HepG2 (cell line): ENCODE measurements at regions not wholly inside any gene's neighbourhood (a gene's known extent, or its start where the extent isn't known, plus 50 kb on each side); places are given as distances from the start of the nearest gene placed in this dataset.

Source experiments
- ATAC-seq: fragments of 200-7000 bp; cut with Tn5 transposase; 3 replicates; pipeline ENCODE4 v1.9.1; 2020; ENCODE audit warnings: mild to moderate bottlenecking, moderate library complexity
- BruUV-seq: library from RNA; stranded (reverse); fragments of 400-500 nt; replicated peaks from 2 replicates; lab custom pipeline; 2021; lab: Mats Ljungman, UMichigan
- CTCF ChIA-PET: fragments of 300-600 bp; formaldehyde crosslinking; extraction: SDS; loops from one replicate; lab custom pipeline; 2021; ENCODE audit warnings: low total read pairs, inconsistent platforms, low intra/inter-chr PET ratio; lab: Yijun Ruan, JAX
- POLR2A ChIA-PET: fragments of 350-600 bp; sonication (Branson Sonifier 250); formaldehyde crosslinking; loops from one replicate; lab custom pipeline; 2020; ENCODE audit warnings: antibody characterized with exemption, inconsistent platforms; lab: Yijun Ruan, JAX
- DNase-seq: peaks from one replicate; pipeline ENCODE4 v3.0.0-alpha.2; 2015; ENCODE audit warnings: low spot score
- FAIRE-seq: peaks from 3 replicates; lab custom pipeline; 2011; peaks lifted over from hg19 to GRCh38; lab: Jason Lieb, UNC
- H2AFZ ChIP-seq: one replicate; pipeline ENCODE4 v1.6.1; 2011; ENCODE audit warnings: low read length, inconsistent platforms
- H3K27ac ChIP-seq: fragments of 300-600 bp; 3 replicates; pipeline ENCODE4 v1.8.0; 2011; ENCODE audit warnings: mixed run types, mild to moderate bottlenecking, mixed read lengths, low read length, inconsistent platforms; ENCODE audit not compliant: insufficient read depth; ENCODE audit errors: extremely low read length
- H3K27me3 ChIP-seq, 2 experiments: fragments of 200-600 bp in 1 of 2; 2 replicates in 1 of 2; 3 replicates in 1 of 2; pipeline versions ENCODE4 v1.6.0 to v1.8.0; 2011; ENCODE audit warnings: low read length in 2 of 2, mild to moderate bottlenecking in 2 of 2, moderate library complexity in 2 of 2, inconsistent platforms in 1 of 2; ENCODE audit not compliant: insufficient read depth in 2 of 2, control insufficient read depth in 1 of 2
- H3K36me3 ChIP-seq, 2 experiments: fragments of 200-600 bp in 1 of 2; replicated peaks in 1 of 2; 2 replicates in 1 of 2; 3 replicates in 1 of 2; pipeline versions ENCODE4 v1.5.1 to v1.8.0; 2011; ENCODE audit warnings: low read length in 2 of 2, inconsistent platforms in 1 of 2; ENCODE audit not compliant: insufficient read depth in 2 of 2, control insufficient read depth in 1 of 2
- H3K4me1 ChIP-seq: 2 replicates; pipeline ENCODE4 v1.5.1; 2012; ENCODE audit warnings: low read length, inconsistent platforms; ENCODE audit not compliant: insufficient read depth
- H3K4me2 ChIP-seq: 2 replicates; pipeline ENCODE4 v1.6.0; 2011; ENCODE audit warnings: low read depth, low read length, inconsistent platforms
- H3K4me3 ChIP-seq, 3 experiments: fragments of 200-600 bp in 1 of 3; sonication (generic), shearing (Covaris generic) in 1 of 3; replicated peaks in 1 of 3; 2 replicates each; pipeline ENCODE4 v1.5.1; 2011 to 2016; ENCODE audit warnings: low read length in 3 of 3, inconsistent platforms in 2 of 3, low read depth in 2 of 3, mild to moderate bottlenecking in 2 of 3, control low read depth in 1 of 3, mixed read lengths in 1 of 3; ENCODE audit not compliant: insufficient read depth in 1 of 3
- H3K79me2 ChIP-seq: one replicate; pipeline ENCODE4 v1.6.1; 2011; ENCODE audit warnings: low read length, inconsistent platforms; ENCODE audit not compliant: insufficient read depth
- H3K9ac ChIP-seq: 2 replicates; pipeline ENCODE4 v1.6.0; 2011; ENCODE audit warnings: mild to moderate bottlenecking, low read depth, low read length, inconsistent platforms; ENCODE audit not compliant: insufficient read depth
- H3K9me3 ChIP-seq: 2 replicates; pipeline ENCODE4 v1.5.1; 2012; ENCODE audit warnings: mild to moderate bottlenecking, low read length
- H4K20me1 ChIP-seq: 2 replicates; pipeline ENCODE4 v1.6.0; 2011; ENCODE audit warnings: inconsistent platforms, mild to moderate bottlenecking, low read length, moderate library complexity; ENCODE audit not compliant: insufficient read depth
- BATF2 ChIP-seq: sonication (generic); formaldehyde crosslinking; IDR thresholded peaks from 2 replicates; pipeline ENCODE4 v1.8.0; 2022; ENCODE audit warnings: mild to moderate bottlenecking, missing genetic modification reagents, moderate library complexity
- GFI1 ChIP-seq: sonication (generic); formaldehyde crosslinking; IDR thresholded peaks from 2 replicates; pipeline ENCODE4 v1.5.0; 2020; ENCODE audit warnings: missing genetic modification reagents, mild to moderate bottlenecking, borderline replicate concordance
- NFYB ChIP-seq: sonication (generic); formaldehyde crosslinking; IDR thresholded peaks from 2 replicates; pipeline ENCODE4 v1.4.0; 2020; ENCODE audit warnings: missing genetic modification reagents
- NR2F6 ChIP-seq, 2 experiments: IDR thresholded peaks; 2 replicates each; pipeline ENCODE4 v1.6.1; 2016; ENCODE audit warnings: antibody characterized with exemption in 1 of 2, mild to moderate bottlenecking in 1 of 2
- ZBTB40 ChIP-seq, 2 experiments: fragments of 450-650 bp in 1 of 2; sonication (generic) in 1 of 2; formaldehyde crosslinking in 1 of 2; IDR thresholded peaks; 2 replicates each; pipeline versions ENCODE4 v1.6.1 to v1.8.0; 2016 to 2022; ENCODE audit warnings: antibody characterized with exemption in 1 of 2, mild to moderate bottlenecking in 1 of 2, missing genetic modification reagents in 1 of 2
- ZNF574 ChIP-seq: sonication (generic); formaldehyde crosslinking; IDR thresholded peaks from 2 replicates; pipeline ENCODE4 v1.4.0; 2020; ENCODE audit warnings: missing genetic modification reagents
- WGBS: methylation state at CpG from one replicate; pipeline ENCODE4 v1.1.6; 2017; ENCODE audit warnings: low lambda C conversion rate; 5-methylcytosine and 5-hydroxymethylcytosine counted together
- in situ Hi-C: cut with HindIII; loops from 2 replicates; pipeline ENCODE4 v1.10.0; 2017; ENCODE audit warnings: low pct_unique_long_range_greater_than_20kb; ENCODE audit not compliant: extremely low pct_ligation_motif_present
- intact Hi-C: fragments of 100-400 bp; cut with micrococcal nuclease; formaldehyde crosslinking; loops from one replicate; pipeline ENCODE4 v1.10.0; 2022; ENCODE audit not compliant: unreplicated experiment

DNA sequence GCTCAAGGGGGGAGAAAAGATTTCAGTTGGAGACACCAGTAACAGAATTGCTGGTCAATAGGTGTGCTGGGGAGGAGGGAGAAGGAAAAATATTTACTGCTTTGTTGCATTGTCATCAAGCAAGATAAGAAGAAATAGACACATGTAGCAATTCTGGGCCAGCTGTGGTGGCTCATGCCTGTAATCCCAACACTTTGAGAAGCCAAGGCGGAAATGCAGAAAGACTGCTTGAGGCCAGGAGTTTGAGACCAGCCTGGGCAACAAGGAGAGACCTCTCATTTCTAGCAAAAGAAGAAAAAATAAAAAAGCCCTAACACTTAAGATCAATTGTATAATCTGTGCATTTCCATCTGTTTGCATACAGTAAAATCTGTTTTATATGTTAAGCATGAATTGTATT is 126.6 kb downstream of the ZFP64 start (continued):
- no peak for TF ChIP-seq ZNF574 (CRISPR knock-in tag)

GRCh38 chr20:52062452-52063209 is 128.9 kb downstream of the ZFP64 start:
- WGBS: 53% methylated on average over 5 of the region's 5 CpGs
- H3K4me2 ChIP-seq: no peak overlapping the region
- no peak overlapping the region for H2AFZ ChIP-seq
- H3K27ac ChIP-seq: no peak overlapping the region
- ATAC-seq (no peak), DNase-seq (no peak), FAIRE-seq (no peak)
- H3K9me3 ChIP-seq: no peaks in the 10 kb centered on the region
- no peaks in the 10 kb centered on the region for H3K79me2 ChIP-seq
- no peak for TF ChIP-seq BATF2 (CRISPR knock-in tag)
- no peak for TF ChIP-seq NR2F6 (IDR thresholded peaks at IDR 0.05)
- no peak for TF ChIP-seq NR2F6 (CRISPR knock-in tag; IDR thresholded peaks at IDR 0.05)
- no peak for TF ChIP-seq NFYB (CRISPR knock-in tag)
- no peak for TF ChIP-seq GFI1
- TF ChIP-seq ZBTB40 (IDR thresholded peaks at IDR 0.05): peak; percentile 54
- peak; percentile 96 for TF ChIP-seq ZBTB40 (CRISPR knock-in tag; IDR thresholded peaks at IDR 0.05)
- H3K27me3 ChIP-seq: no peaks in the 10 kb centered on the region
- peaks cover 9% of the 10 kb centered on the region; the same call in 1 of the 2 replicates for H3K4me1 ChIP-seq
- no TSS peak for BruUV-seq
- POLR2A ChIA-PET: no interaction called here
- CTCF ChIA-PET: no interaction called here
- in situ Hi-C loops: no loop called here
- no peaks in the 10 kb centered on the region for H3K36me3 ChIP-seq
- H3K9ac ChIP-seq: no peak overlapping the region
- H4K20me1 ChIP-seq: no peaks in the 10 kb centered on the region
- intact Hi-C loops: loop anchor here (5.0 kb wide), 1 partner anchor 60 kb away; no protein-coding TSS in a partner anchor
- H3K4me3 ChIP-seq: no peak overlapping the region
